ENCODE measurements at regions not wholly inside any gene's neighbourhood (a gene's known extent, or its start where the extent isn't known, plus 50 kb on each side); places are given as distances from the start of the nearest gene placed in this dataset.
"Not testable (repeated sequence)": the region's sequence is repeated elsewhere in the genome, so short reads cannot be mapped to it uniquely, and the experiment has no call there.

DNA sequence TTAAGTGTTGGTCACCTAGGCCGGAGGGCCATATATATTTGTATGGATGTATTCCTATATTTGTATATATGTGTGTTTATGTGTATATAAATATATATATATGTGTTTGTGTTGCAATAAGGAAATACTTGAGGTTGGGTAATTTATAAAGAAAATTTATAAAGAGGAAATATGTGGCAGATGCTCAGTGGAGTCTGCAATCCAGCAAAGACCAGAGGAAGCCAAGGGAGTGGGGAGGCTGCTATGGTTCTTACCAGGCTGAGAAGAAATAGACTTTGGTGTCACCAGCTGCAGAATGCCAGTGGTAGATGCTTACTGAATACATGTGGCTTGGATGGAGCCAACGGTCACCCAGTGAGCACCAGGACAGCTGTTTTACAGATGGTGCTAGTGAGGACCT is 97.4 kb upstream of the ELOVL5 start:
- DNase-seq: no peak

DNA sequence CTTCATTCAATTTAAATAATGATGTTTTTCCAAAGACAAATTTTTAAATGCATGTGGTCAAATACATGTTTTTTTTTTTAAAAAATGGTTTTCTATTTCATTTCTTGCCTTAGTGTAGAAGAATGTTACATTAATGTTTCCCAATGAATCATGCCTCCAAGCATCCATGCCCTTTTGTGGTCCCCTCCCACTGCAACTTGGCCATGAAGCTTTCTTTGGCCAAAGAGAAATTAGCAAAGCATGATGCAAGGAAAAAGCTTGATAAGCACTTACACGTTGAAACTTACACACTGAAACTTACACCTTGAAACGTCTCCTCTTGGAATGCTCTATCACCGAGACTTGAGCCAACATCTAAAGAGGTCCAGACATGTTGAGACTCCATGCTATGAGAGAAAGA is 93.0 kb upstream of the ELOVL5 start:
- no peak for DNase-seq

DNA sequence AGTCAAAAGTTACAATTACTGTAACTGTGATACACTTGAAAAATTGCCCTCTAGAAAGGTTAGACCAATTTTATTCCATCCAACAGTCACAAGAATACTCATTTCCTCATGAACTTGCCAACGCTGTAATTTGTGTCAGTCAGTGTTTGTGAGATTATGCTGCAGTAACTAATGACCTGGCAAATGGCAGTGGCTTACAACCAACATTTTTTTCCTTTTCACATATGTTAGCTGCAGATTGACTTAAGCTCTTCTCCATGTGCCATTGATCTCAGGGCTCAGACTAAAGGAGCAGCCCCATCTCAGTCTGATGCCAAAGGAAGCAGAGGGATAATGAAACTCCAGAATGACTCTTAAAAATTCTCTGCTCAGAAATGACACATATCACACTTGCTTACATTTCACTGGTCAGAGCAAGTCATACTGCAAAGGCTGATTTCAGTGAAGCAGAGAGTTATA is 92.3 kb upstream of the ELOVL5 start:
- DNase-seq: no peak

DNA sequence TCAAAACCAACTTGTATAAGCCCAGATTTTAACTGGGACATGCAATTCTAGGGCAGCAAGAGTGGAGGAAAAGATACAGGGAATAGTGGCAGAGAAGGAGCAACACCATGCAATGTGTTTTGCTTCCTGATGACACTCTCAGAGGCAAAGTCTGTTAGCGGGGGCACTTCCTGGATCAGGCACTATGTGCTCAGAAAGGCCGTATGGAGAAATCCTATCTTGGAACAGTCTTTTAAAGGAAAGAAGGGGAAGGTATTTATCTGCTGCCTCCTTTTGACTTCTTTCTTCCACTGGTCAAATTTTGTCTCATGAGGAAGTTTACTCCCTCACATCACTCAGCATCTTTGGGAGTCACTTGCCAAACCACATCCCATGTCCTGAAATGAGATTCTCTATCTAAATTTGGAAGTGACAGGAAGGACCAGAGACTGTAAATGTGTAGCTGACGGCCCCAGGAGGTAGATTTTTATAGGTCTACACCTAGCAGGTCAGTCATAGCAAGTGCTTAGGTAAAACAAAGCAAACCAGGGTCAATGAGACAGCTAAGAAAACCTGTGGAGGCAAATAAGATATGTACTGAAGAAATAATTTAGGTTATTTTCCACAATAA is 91.7 kb upstream of the ELOVL5 start:
- DNase-seq: peak; percentile 18

DNA sequence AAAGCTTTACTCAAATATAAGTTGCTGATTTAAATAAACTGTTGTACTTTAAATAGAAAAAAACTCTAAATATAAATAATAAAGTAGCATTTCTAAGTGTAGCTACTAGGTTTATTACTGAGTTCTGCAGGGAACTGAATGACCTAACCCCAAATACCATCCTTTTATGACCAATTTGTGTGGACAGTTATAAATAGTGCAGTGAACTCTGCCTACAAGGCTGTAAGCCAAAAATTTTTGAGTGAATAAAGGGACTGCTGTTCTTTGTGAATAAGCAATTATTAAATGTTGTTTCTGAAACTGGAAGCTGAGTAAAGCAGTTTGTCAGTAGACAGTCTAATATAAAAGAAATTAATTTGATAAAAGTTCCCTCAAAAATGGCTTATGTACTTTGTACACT is 90.8 kb upstream of the ELOVL5 start:
- DNase-seq: no peak

DNA sequence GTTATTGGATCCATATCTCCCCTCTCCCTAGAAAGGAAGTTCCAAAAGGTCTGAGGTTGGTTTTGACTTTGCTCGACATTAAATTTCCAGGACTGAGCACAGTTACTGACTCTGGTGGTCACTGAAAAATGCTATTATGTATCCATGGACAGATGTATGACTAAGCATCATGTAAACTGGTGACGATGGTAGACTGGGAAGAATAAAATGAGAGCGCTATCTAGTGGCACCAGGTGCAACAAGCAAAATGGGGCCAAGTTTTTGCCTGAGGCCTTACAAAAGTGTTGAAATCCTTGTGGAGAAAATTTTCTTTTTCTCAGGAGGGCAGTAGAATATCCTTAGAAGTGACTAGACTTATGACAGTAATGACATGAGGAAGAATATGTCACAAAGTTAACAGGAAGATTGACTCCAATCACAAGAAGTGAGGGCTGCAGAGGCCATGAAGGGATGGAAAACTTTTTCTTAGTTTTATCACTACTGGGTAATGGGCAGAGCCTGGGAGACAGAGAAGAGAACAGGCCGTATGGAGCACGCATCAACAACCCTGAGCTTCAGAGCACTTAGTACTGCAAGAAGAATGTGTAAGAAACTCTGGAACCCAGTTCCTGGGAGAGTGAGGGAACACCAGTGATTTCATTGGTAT is 88.9 kb upstream of the ELOVL5 start:
- peak; percentile 4 for DNase-seq

DNA sequence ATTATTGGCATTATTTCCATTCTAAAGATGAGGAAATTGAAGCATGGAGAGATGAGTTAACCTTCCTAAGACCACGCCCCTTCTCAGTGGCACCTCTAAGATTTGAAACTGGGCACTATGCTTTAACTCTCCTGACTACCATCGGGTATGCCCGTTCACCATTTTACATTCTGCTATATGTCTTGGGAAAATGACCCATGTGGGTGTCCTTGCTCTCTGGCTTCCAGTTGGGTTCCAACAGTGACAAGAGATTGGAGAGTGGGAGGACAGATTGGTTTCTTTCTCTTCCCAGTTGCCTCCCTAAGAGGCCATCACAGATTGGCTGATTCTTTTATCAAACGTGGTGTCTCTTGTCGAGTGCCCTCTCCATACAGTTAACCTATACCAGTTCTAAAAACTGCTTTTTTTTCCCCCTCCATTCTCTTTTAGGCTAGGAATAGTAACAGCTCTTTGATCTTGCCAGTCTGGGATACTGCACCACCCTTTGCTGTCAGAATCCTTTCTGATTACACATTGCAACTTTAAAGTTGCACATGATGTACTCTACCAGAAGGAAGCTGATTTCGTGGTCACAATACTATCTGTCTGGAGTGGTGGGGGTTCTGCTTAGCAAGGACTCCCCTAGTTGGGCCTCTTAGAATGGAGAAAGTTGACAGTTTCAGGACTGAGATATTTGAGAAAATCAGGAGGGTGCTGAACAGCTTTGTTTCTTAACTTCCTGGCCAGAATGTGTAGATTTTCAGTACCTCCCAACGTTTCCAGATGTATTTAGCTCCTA is 88.0 kb upstream of the ELOVL5 start:
- DNase-seq: no peak

DNA sequence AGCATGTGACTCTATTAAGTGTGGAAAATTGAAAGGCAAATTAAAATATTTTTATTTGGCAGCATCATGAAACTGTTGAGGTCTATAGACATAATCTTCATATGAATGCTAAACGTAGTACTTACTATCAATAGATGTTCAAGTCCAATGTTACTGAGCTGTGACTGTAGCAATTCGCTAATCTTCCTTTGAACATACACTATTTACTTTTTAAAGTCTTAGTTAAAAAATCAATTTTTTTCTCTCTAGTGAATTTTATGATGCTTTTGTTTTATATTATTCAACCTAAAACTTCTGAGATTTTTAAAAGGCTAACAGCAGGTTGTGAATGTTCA is 85.2 kb upstream of the ELOVL5 start:
- no peak for DNase-seq

DNA sequence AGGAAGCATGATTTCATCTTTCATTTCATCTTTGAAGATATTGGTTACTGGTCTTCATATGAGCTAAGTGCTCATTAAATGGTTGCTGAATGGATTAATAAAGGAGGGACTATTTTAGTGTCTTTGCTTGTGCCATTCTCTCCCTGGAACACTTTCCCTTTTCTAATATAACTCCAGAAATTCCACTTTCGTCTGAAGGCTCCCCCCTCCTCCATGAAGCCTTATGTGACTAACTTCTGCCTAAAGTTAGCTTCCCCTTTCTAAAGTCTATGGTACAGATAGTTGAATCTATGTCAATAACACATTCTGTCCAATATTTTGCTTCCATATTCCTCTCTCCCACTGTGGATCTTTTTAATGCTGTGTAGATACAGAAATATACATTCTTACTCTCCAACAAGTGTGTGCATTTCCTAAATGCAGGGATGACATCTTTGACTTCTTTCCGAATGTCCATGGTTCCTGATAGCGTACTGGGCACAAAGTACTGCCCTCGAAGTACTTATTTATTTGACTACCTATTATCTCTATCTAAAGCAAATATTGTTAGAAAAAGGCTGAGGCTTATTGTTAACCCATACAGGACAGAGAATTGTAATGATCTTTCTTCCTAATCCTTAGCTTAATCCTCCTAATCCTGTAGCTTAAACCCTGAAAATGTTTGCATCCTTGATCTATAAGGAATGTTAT is 84.7 kb upstream of the ELOVL5 start:
- DNase-seq: no peak

DNA sequence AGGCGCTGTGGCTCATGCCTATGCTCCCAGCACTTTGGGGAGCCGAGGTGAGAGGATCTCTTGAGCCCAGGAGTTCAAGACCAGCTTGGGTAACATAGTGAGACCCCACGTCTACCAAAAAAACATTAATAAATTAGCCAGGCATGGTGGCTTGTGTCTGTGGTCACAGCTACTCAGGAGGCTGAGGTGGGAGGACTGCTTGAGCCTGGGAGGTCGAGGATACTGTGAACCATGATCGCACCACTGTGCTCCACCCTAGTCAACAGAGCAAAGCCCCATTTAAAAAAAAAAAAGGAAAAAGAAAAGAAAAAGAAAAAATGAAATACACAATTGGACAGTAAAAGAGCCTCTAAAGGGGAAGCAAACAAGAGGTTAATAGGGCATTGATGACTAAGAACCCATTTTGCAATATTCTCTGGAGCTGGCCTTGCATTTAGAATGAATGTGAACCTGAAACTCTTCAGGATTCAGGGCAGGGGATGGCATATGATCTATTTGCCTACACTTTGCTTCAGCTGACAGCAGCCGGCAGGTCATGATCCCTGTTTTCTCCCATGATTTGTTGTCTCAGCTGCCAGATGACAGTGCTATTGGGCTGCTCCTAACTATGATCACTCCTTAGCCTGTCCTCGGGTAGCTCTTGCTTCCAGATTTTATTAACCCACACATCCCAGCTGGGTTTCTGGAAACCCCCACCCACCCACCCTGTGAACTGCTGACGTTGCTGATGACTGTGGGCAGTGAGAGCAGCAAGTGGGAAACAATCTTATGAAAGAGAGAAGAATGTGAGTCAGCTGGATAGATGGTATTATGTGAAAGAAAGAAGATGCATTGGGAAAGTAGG is 83.8 kb upstream of the ELOVL5 start:
- no peak for DNase-seq

DNA sequence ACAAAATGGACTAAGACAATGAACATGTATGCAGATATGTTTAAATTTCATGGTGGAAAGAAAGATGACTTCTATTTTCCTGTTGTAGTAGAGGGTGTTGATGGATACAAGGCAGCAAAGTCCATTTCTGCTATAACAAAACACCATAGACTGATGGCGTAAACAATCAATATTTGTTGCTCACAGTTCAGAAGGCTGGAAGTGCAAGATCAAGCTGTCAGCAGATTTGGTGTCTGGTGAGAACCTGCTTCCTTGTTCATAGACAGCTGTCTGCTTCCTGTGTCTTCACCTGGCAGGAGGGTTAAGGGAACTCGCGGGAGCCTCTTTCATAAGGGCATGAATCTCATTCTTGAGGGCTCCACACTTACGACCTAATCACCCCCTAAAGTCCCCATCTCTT is 83.0 kb upstream of the ELOVL5 start:
- DNase-seq: no peak

DNA sequence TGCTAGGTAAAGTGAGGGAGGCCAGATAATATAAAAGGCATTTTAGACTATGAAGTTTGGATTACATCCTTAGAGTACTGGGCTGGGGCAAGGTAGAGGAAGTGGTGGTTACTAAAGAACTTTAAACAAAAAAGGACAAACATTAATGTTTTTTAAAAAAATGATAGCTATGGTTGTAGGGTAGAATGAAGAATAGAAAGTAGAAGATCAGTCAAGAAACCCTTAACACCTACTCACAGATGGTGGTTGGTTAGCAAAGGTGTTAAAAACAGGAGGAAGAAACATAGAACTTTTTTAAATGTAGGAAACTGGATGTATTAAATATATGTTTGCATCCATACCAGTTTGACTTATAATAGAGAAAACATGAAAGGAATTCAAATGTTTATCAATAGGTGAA is 80.7 kb upstream of the ELOVL5 start:
- no peak for DNase-seq

DNA sequence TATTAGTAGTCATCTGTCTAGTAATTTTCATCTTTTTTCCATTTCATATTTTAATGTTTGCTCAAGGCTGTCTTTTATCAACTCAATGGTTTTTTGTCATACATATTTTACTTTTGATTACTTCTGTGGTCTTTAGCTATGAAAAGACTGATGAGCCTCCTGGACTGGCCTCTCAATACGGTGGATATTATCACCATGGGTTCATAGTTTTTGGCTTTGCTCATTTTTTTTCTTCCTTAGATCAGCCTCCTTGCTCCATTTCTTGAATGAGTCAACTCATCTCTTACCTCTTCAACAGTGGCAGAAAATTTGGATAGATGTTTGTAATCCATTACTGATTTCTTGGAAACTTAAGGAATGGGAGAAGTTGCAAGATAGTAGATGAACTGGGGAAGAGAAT is 80.1 kb upstream of the ELOVL5 start:
- DNase-seq: no peak

DNA sequence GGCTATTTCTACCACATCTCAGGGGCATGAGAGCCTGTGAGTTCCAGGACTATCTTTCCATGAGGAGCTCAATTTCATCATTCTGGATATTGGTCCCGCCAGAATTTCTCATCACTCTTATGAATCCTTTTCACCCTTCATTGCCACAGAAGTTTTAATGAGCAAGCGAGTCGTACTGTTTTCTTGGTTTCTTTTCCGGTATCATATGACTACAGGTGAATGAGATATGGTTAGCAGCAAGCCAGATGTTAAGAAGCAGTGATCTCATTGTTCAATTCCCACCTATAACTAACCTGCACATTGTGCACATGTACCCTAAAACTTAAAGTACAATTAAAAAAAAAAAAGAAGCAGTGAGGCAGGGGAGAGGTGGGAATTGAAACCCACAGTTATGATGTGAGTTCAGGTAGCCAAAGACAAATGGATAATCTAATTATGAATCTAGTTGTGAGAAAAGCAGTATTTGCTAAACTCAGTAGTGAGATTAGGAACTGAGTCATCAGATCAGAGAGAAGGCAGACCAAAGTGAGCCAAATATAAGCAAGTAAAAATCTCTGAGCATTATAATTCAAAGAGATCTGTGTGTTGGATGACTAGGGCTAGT is 78.0 kb upstream of the ELOVL5 start:
- DNase-seq: no peak

DNA sequence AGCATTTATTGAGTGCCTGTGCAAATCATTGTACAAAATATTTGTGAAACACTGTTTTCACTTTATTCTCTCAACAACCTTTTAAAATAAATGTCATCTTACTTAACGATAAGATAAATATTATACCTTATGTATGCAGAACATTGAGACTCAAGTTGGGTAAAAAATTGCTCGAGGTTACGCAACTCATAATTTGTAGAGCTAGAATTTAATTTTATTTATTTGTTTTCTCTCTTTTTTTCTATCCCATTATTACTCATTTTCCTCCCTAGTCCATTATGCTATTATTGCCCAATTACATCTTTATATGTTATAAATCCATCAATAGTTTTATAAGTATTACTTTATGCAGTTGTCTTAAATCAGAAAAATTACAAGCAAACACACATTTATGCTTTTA is 77.4 kb upstream of the ELOVL5 start:
- DNase-seq: no peak

DNA sequence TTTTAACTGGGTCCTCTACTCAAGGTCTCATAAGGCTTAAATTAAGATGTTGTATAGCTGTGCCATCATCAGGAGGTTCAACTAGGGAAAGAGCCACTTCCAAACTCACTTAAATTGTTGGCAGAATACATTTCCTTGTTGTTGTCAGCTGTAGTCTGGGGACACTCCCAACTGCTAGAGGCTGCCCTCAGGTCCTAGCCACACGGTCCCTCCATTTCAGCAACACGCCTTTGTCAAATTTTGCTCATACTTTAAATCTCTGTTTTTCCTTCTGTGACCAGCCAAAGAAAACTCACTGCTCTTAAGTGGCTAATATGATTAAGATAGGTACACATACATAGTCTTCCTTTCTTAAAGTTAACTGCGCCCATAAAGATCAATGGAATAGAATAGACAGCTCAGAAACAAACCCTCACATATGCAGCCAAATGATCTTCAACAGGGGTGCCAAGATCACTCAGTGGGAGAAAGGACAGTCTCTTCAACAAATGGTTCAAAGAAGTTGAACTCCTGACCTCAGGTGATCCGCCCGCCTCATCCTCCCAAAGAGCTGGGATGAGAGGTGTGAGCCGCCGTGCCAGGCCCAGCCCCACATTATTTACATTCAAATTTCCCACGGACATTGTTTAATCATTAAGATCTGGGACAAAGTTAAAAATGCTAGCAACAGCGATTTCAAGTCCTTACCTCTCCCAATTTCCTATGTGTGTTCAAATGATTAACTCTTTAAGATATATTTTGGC is 76.4 kb upstream of the ELOVL5 start:
- DNase-seq: no peak

DNA sequence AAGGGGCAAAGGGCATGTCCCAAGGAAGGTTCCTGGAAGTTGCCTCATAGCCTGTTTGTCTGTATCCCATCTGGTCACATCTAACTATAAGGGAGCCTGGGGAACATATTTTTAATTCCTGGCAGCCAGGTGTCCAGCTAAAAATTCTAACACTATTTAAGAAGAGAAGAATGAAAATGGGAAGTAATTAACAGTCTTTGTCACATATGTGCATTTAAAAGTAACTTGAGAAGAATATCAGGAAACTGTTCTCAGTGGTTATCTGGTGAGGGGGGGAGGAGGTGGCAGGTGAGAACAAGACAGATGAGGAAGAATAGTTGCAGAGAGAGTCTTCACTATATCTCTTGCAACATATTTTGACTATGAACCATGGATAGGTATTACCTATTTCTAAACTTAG is 75.5 kb upstream of the ELOVL5 start:
- DNase-seq: no peak

DNA sequence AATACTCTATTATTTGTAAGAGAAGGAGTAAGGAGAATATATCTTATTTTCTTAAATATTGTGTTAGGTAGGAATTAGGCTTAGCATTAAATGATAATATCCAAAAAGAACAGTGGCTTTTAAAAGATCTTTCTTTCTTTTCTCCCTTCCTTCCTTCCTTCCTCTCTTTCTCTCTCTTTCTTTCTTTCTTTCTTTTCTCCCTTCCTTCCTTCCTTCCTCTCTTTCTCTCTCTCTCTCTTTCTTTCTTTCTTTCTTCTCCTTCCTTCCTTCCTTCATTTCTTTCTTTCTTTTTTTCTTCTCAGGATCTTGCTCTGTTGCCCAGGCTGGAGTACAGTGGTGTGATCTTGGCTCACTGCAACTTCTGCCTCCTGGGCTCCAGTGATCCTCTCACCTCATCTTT is 74.8 kb upstream of the ELOVL5 start:
- DNase-seq: not testable (repeated sequence)

DNA sequence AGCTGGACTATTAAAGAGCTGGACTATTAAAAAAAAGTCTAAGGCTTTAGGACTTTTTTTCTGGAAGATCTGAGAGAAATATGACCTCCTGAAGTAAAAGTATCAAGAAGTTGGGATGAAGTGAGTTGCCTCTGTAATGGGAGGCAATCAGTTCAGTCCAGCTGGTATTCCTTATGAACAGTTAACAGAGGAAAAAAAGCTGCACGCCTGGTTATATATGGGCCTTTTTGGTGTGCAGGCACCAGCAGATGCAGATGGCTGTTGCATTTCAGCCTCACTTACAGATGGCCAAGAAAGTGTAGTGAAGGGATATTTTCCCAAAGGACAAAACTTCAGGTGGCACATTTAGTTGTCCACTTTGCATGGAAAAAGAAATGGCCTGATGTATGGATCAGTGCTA is 70.3 kb upstream of the ELOVL5 start:
- DNase-seq: no peak

DNA sequence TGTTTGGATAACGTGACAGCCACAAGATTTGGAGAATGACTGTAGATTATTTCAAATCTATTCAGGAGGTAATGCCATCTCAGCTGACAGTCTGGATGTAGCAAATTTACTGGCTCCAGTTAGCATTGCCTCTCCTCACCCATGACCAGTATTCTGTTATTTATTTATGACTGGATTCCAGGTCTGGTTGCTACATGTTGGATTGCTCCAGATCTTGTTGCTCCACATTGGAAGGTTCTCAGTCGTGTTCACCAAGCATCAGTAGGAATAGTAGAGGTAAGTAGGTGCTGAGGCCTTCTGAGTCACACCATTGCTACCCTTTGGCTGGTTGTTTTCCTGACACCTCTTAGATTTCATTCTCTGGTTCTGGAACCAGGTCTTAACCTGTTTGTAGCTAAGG is 69.5 kb upstream of the ELOVL5 start:
- DNase-seq: no peak

DNA sequence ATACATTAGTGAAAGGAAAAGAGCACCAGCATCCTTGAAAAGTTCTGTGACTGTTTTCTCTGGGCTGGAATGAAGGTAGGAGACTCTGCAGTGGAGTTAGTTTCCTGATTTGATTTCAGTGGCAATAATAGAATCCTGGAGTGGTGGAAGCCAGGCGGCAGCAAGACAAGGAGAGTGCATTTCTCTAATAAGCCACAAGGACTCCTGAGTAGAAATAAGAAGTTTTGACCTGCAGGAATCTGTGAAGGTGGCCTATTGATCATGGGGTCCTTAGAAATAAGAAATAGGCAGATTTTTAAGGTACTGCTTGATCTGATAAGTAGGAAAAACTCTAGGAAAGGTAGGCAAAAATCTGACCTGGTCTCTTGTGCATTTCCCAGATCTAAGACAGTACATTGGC is 68.4 kb upstream of the ELOVL5 start:
- no peak for DNase-seq

DNA sequence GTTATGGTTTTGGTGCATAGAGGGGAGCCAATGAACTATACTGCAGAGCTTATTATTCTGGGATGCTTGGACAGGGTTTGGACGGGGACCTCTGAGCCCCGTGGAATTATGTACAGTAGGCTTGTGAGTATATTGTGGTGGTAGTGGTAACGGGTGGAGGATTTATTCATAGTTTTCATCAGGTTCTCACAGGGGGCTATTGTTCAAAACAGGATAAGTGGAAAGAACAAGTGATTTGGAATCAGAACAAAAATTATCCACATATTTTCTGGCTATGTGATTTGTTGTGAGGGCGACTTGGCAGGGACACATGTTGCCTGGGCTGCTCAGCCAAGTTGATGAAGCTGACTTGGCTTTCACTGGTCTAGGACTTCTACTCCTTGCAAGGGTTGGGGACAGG is 64.6 kb upstream of the ELOVL5 start:
- DNase-seq: no peak
